CD4-positive, alpha-beta memory T cell (primary cell): ENCODE measurements at regions not wholly inside any gene's neighbourhood (a gene's known extent, or its start where the extent isn't known, plus 50 kb on each side); places are given as distances from the start of the nearest gene placed in this dataset.

Experiments
- CTCF ChIA-PET: fragments of 350-600 bp; sonication (Branson Sonifier 250); formaldehyde crosslinking; loops from one replicate; lab custom pipeline; 2021; ENCODE audit warnings: inconsistent platforms; ENCODE audit not compliant: partially characterized antibody; lab: Charles Lee
- POLR2A ChIA-PET: fragments of 350-600 bp; sonication (Branson Sonifier 250); formaldehyde crosslinking; loops from one replicate; lab custom pipeline; 2021; ENCODE audit not compliant: partially characterized antibody; lab: Charles Lee
- DNase-seq, 5 donors: peaks; one replicate each; pipeline versions ENCODE4 v3.0.0 to v3.0.0-alpha.2; 2020 to 2022; ENCODE audit warnings: mixed read lengths in 1 of 5
- H3K27ac ChIP-seq: one replicate; pipeline ENCODE4 v1.7.0; 2013; ENCODE audit warnings: low read depth, low read length
- H3K27me3 ChIP-seq: 2 replicates; pipeline ENCODE4 v1.7.0; 2013; ENCODE audit warnings: mild to moderate bottlenecking, low read length, moderate library complexity; ENCODE audit not compliant: insufficient read depth
- H3K36me3 ChIP-seq: 2 replicates; pipeline ENCODE4 v1.7.0; 2013; ENCODE audit warnings: mild to moderate bottlenecking, low read length, moderate library complexity; ENCODE audit not compliant: insufficient read depth
- H3K4me1 ChIP-seq: 2 replicates; pipeline ENCODE4 v1.7.0; 2013; ENCODE audit warnings: mild to moderate bottlenecking, low read length, moderate library complexity; ENCODE audit not compliant: insufficient read depth
- H3K4me3 ChIP-seq, 2 donors: one replicate each; pipeline ENCODE4 v1.7.0; 2013; ENCODE audit warnings: low read length in 2 of 2, mild to moderate bottlenecking in 1 of 2
- H3K9me3 ChIP-seq, 2 donors: one replicate each; pipeline ENCODE4 v1.7.0; 2013; ENCODE audit warnings: low read length in 2 of 2, control low read depth in 1 of 2; ENCODE audit not compliant: control insufficient read depth in 1 of 2
- H3K27ac Mint-ChIP-seq, 7 donors: one replicate each; pipeline ENCODE4 v1.8.0; 2020 to 2021; ENCODE audit warnings: mixed read lengths in 7 of 7, mild to moderate bottlenecking in 6 of 7, inconsistent platforms in 3 of 7, moderate library complexity in 3 of 7
- H3K27me3 Mint-ChIP-seq, 2 donors: one replicate each; pipeline ENCODE4 v1.8.0; 2020 to 2021; ENCODE audit warnings: mixed read lengths in 2 of 2
- H3K36me3 Mint-ChIP-seq, 2 donors: one replicate each; pipeline ENCODE4 v1.8.0; 2020 to 2021; ENCODE audit warnings: mixed read lengths in 2 of 2, inconsistent platforms in 1 of 2, mild to moderate bottlenecking in 1 of 2
- H3K4me1 Mint-ChIP-seq, 4 donors: one replicate each; pipeline ENCODE4 v1.8.0; 2020 to 2021; ENCODE audit warnings: mixed read lengths in 4 of 4, mild to moderate bottlenecking in 1 of 4
- H3K4me3 Mint-ChIP-seq, 8 donors: one replicate each; pipeline ENCODE4 v1.8.0; 2020 to 2021; ENCODE audit warnings: mixed read lengths in 8 of 8, mild to moderate bottlenecking in 7 of 8, moderate library complexity in 6 of 8, inconsistent platforms in 3 of 8
- H3K9me3 Mint-ChIP-seq, 8 donors: one replicate each; pipeline ENCODE4 v1.8.0; 2020 to 2021; ENCODE audit warnings: mixed read lengths in 8 of 8, mild to moderate bottlenecking in 5 of 8, inconsistent platforms in 3 of 8, moderate library complexity in 1 of 8
- intact Hi-C: fragments of 100-400 bp; cut with micrococcal nuclease; formaldehyde crosslinking; loops from one replicate; pipeline ENCODE4 v1.15.1; 2023

GRCh38 chr2:16154501-16155280 is 214.3 kb downstream of the MYCN start:
- H3K36me3 Mint-ChIP-seq: no peaks in the 10 kb centered on the region
- H3K27me3 Mint-ChIP-seq: peaks cover 0 to 4% of the 10 kb centered on the region in 2 donors
- Histone ChIP-seq H3K27me3 (no peaks in the 10 kb centered on the region), H3K9me3 (no peaks in the 10 kb centered on the region), H3K36me3 (no peaks in the 10 kb centered on the region), H3K4me3 (no peak overlapping the region), H3K27ac (no peak overlapping the region), H3K4me1 (no peaks in the 10 kb centered on the region)
- H3K9me3 Mint-ChIP-seq: peaks cover 0 to 4% (median 0%) of the 10 kb centered on the region in 8 donors
- DNase-seq: no peak
- no peak overlapping the region for H3K27ac Mint-ChIP-seq
- no peaks in the 10 kb centered on the region for H3K4me1 Mint-ChIP-seq
- ChIA-PET CTCF (no interaction called here), POLR2A (no interaction called here)
- intact Hi-C loops: no loop called here
- no peak overlapping the region for H3K4me3 Mint-ChIP-seq

- no peaks in the 10 kb centered on the region for H3K36me3 Mint-ChIP-seq
- Histone ChIP-seq H3K9me3 (no peaks in the 10 kb centered on the region), H3K27me3 (no peaks in the 10 kb centered on the region), H3K4me1 (no peaks in the 10 kb centered on the region), H3K4me3 (no peak overlapping the region), H3K27ac (no peak overlapping the region), H3K36me3 (no peaks in the 10 kb centered on the region)
- H3K27me3 Mint-ChIP-seq: peaks cover 0 to 4% of the 10 kb centered on the region in 2 donors
- POLR2A ChIA-PET: no interaction called here
- no peak overlapping the region for H3K4me3 Mint-ChIP-seq
- H3K9me3 Mint-ChIP-seq: peaks cover 0 to 4% (median 0%) of the 10 kb centered on the region in 8 donors
- no peak for DNase-seq
- CTCF ChIA-PET: no interaction called here
- H3K27ac Mint-ChIP-seq: no peak overlapping the region
- no peaks in the 10 kb centered on the region for H3K4me1 Mint-ChIP-seq
- intact Hi-C loops: no loop called here
Measured at GRCh38 chr2:16154061-16154460, 213.7 kb downstream of the MYCN start.

- DNase-seq: no peak
- no peak overlapping the region for H3K4me3 Mint-ChIP-seq
- H3K36me3 Mint-ChIP-seq: no peaks in the 10 kb centered on the region
- no peak overlapping the region for H3K27ac Mint-ChIP-seq
- no peaks in the 10 kb centered on the region for H3K27me3 ChIP-seq
- H3K27ac ChIP-seq: no peak overlapping the region
- H3K27me3 Mint-ChIP-seq: peaks cover 0 to 4% of the 10 kb centered on the region in 2 donors
- H3K4me1 Mint-ChIP-seq: no peaks in the 10 kb centered on the region
- no peaks in the 10 kb centered on the region for H3K9me3 ChIP-seq
- H3K4me1 ChIP-seq: no peaks in the 10 kb centered on the region
- no peak overlapping the region for H3K4me3 ChIP-seq
- intact Hi-C loops: no loop called here
- H3K36me3 ChIP-seq: no peaks in the 10 kb centered on the region
- CTCF ChIA-PET: no interaction called here
- POLR2A ChIA-PET: no interaction called here
- H3K9me3 Mint-ChIP-seq: peaks cover 0 to 4% (median 0%) of the 10 kb centered on the region in 8 donors
Measured at GRCh38 chr2:16153754-16154035, 213.3 kb downstream of the MYCN start.

- H3K9me3 ChIP-seq: no peaks in the 10 kb centered on the region
- Mint-ChIP-seq H3K27me3 (peaks cover 0 to 4% of the 10 kb centered on the region in 2 donors), H3K4me1 (no peaks in the 10 kb centered on the region), H3K4me3 (no peak overlapping the region), H3K36me3 (no peaks in the 10 kb centered on the region), H3K27ac (no peak overlapping the region), H3K9me3 (peaks cover 0 to 4% (median 0%) of the 10 kb centered on the region in 8 donors)
- H3K27ac ChIP-seq: no peak overlapping the region
- no peak overlapping the region for H3K4me3 ChIP-seq
- ChIA-PET CTCF (no interaction called here), POLR2A (no interaction called here)
- no peaks in the 10 kb centered on the region for H3K36me3 ChIP-seq
- intact Hi-C loops: no loop called here
- no peaks in the 10 kb centered on the region for H3K27me3 ChIP-seq
- H3K4me1 ChIP-seq: no peaks in the 10 kb centered on the region
- DNase-seq: no peak
Measured at GRCh38 chr2:16152928-16153753, 212.8 kb downstream of the MYCN start.

- Mint-ChIP-seq H3K4me1 (no peaks in the 10 kb centered on the region), H3K27me3 (peaks cover 0 to 3% of the 10 kb centered on the region in 2 donors), H3K4me3 (no peak overlapping the region), H3K9me3 (peaks cover 0 to 4% (median 0%) of the 10 kb centered on the region in 8 donors), H3K36me3 (no peaks in the 10 kb centered on the region), H3K27ac (no peak overlapping the region)
- H3K4me3 ChIP-seq: no peak overlapping the region
- no peak for DNase-seq
- no peaks in the 10 kb centered on the region for H3K36me3 ChIP-seq
- no peaks in the 10 kb centered on the region for H3K9me3 ChIP-seq
- H3K27ac ChIP-seq: no peak overlapping the region
- ChIA-PET POLR2A (no interaction called here), CTCF (no interaction called here)
- intact Hi-C loops: no loop called here
- no peaks in the 10 kb centered on the region for H3K27me3 ChIP-seq
- no peaks in the 10 kb centered on the region for H3K4me1 ChIP-seq
Measured at GRCh38 chr2:16152071-16152927, 211.9 kb downstream of the MYCN start.

GRCh38 chr2:16151651-16152050 is 211.3 kb downstream of the MYCN start:
- CTCF ChIA-PET: no interaction called here
- H3K27ac ChIP-seq: no peak overlapping the region
- H3K36me3 Mint-ChIP-seq: no peaks in the 10 kb centered on the region

GRCh38 chr2:16151281-16151570 is 210.9 kb downstream of the MYCN start:
- Histone ChIP-seq H3K4me3 (no peak overlapping the region), H3K4me1 (no peaks in the 10 kb centered on the region), H3K27ac (no peak overlapping the region), H3K27me3 (no peaks in the 10 kb centered on the region), H3K9me3 (no peaks in the 10 kb centered on the region), H3K36me3 (no peaks in the 10 kb centered on the region)
- H3K27ac Mint-ChIP-seq: no peak overlapping the region
- POLR2A ChIA-PET: no interaction called here
- peaks cover 0 to 4% (median 0%) of the 10 kb centered on the region in 8 donors for H3K9me3 Mint-ChIP-seq
- no peak for DNase-seq
- no peaks in the 10 kb centered on the region for H3K36me3 Mint-ChIP-seq
- H3K4me3 Mint-ChIP-seq: no peak overlapping the region
- H3K27me3 Mint-ChIP-seq: peaks cover 0 to 3% of the 10 kb centered on the region in 2 donors
- CTCF ChIA-PET: no interaction called here
- H3K4me1 Mint-ChIP-seq: no peaks in the 10 kb centered on the region
- intact Hi-C loops: no loop called here

More at GRCh38 chr2:16151651-16152050, 211.3 kb downstream of the MYCN start:
- DNase-seq: no peak
- Histone ChIP-seq H3K9me3 (no peaks in the 10 kb centered on the region), H3K4me3 (no peak overlapping the region), H3K36me3 (no peaks in the 10 kb centered on the region), H3K27me3 (no peaks in the 10 kb centered on the region), H3K4me1 (no peaks in the 10 kb centered on the region)
- intact Hi-C loops: no loop called here
- peaks cover 0 to 4% (median 0%) of the 10 kb centered on the region in 8 donors for H3K9me3 Mint-ChIP-seq
- H3K4me1 Mint-ChIP-seq: no peaks in the 10 kb centered on the region
- H3K27ac Mint-ChIP-seq: no peak overlapping the region
- POLR2A ChIA-PET: no interaction called here
- H3K4me3 Mint-ChIP-seq: no peak overlapping the region
- peaks cover 0 to 3% of the 10 kb centered on the region in 2 donors for H3K27me3 Mint-ChIP-seq
